K562 (cell line): ENCODE measurements at regions not wholly inside any gene's neighbourhood (a gene's known extent, or its start where the extent isn't known, plus 50 kb on each side); places are given as distances from the start of the nearest gene placed in this dataset.

ENCODE experiments used
- AFF1 ChIP-seq, 2 experiments: fragments of 450-650 bp; IDR thresholded peaks; 2 replicates each; pipeline ENCODE4 v1.6.1; 2018; ENCODE audit warnings: mild to moderate bottlenecking in 2 of 2, low read depth in 1 of 2; ENCODE audit not compliant: partially characterized antibody in 2 of 2
- ARID4B ChIP-seq: sonication (generic); formaldehyde crosslinking; IDR thresholded peaks from 2 replicates; pipeline ENCODE4 v1.8.0; 2022; ENCODE audit warnings: mild to moderate bottlenecking, missing genetic modification reagents
- CSDE1 ChIP-seq, 2 experiments: fragments of 450-650 bp; IDR thresholded peaks; 2 replicates each; pipeline ENCODE4 v1.6.1; 2016; ENCODE audit warnings: mild to moderate bottlenecking in 1 of 2
- ESRRA ChIP-seq: fragments of 450-650 bp; IDR thresholded peaks from 2 replicates; pipeline ENCODE4 v1.6.1; 2014; ENCODE audit warnings: low read depth, mild to moderate bottlenecking, moderate library complexity, borderline replicate concordance
- GTF2B ChIP-seq: IDR thresholded peaks from 2 replicates; pipeline ENCODE4 v1.6.1; 2011; ENCODE audit not compliant: insufficient read length; ENCODE audit errors: extremely low read depth
- JUN ChIP-seq, 2 experiments: sonication (generic) in 1 of 2; formaldehyde crosslinking in 1 of 2; IDR thresholded peaks; 2 replicates each; pipeline versions ENCODE4 v1.6.1 to v1.8.0; 2012 to 2022; ENCODE audit warnings: borderline replicate concordance in 2 of 2, mild to moderate bottlenecking in 2 of 2, improper control_type of control experiment in 1 of 2, low read depth in 1 of 2, low read length in 1 of 2, missing genetic modification reagents in 1 of 2
- KLF10 ChIP-seq: fragments of 250-450 bp; sonication (Bioruptor Pico); IDR thresholded peaks from 2 replicates; pipeline ENCODE4 v1.6.1; 2021; ENCODE audit warnings: matching md5 sums
- MAFG ChIP-seq: fragments of 450-650 bp; conservative IDR thresholded peaks from 2 replicates; pipeline ENCODE4 v1.6.1; 2016; ENCODE audit warnings: missing genetic modification characterization, missing compliant biosample characterization
- MTA1 ChIP-seq: fragments of 450-650 bp; IDR thresholded peaks from 2 replicates; pipeline ENCODE4 v1.6.1; 2017; ENCODE audit warnings: borderline replicate concordance
- NFXL1 ChIP-seq: fragments of 450-650 bp; formaldehyde crosslinking; IDR thresholded peaks from 2 replicates; pipeline ENCODE4 v1.4.0; 2021; ENCODE audit warnings: mild to moderate bottlenecking
- NUFIP1 ChIP-seq: fragments of 450-650 bp; IDR thresholded peaks from 2 replicates; pipeline ENCODE4 v1.6.1; 2018; ENCODE audit not compliant: partially characterized antibody
- PCBP1 ChIP-seq: fragments of 200-400 bp; formaldehyde crosslinking; IDR thresholded peaks from 2 replicates; pipeline ENCODE4 v1.6.1; 2018; ENCODE audit warnings: mild to moderate bottlenecking, low read depth, low read length; ENCODE audit not compliant: poor library complexity, severe bottlenecking
- PML ChIP-seq: IDR thresholded peaks from 2 replicates; pipeline ENCODE4 v1.6.1; 2012; ENCODE audit warnings: low read length, inconsistent platforms
- SAFB2 ChIP-seq: fragments of 200-400 bp; formaldehyde crosslinking; IDR thresholded peaks from 2 replicates; pipeline ENCODE4 v1.6.1; 2018; ENCODE audit warnings: borderline replicate concordance, low read length, low read depth, moderate library complexity; ENCODE audit not compliant: severe bottlenecking
- ZEB2 ChIP-seq: fragments of 450-650 bp; IDR thresholded peaks from 2 replicates; pipeline ENCODE4 v1.6.1; 2016
- ZFX ChIP-seq: sonication (generic); formaldehyde crosslinking; IDR thresholded peaks from 2 replicates; pipeline ENCODE4 v1.8.0; 2022; ENCODE audit warnings: mild to moderate bottlenecking, missing genetic modification reagents, moderate library complexity
- ZNF316 ChIP-seq: fragments of 450-650 bp; IDR thresholded peaks from 2 replicates; pipeline ENCODE4 v1.6.1; 2016

- TF ChIP-seq ESRRA (no peak), PML (no peak), GTF2B (no peak), JUN (IDR thresholded peaks at IDR 0.05; ENCODE audit: borderline replicate concordance, low read depth, low read length) (no peak), JUN (CRISPR knock-in tag; IDR thresholded peaks at IDR 0.05; ENCODE audit: borderline replicate concordance) (peak; percentile 97), KLF10 (CRISPR knock-in tag) (no peak), MAFG (no peak), NUFIP1 (no peak), ZNF316 (no peak), ZEB2 (no peak), NFXL1 (CRISPR knock-in tag) (no peak), ARID4B (CRISPR knock-in tag) (peak; percentile 100), AFF1 (IDR thresholded peaks at IDR 0.05; ENCODE audit: low read depth in 1 of 2, partially characterized antibody in 2 of 2) (peak in 1 of 2 experiments; percentile 97), SAFB2 (no peak), ZFX (CRISPR knock-in tag) (peak; percentile 62), MTA1 (no peak), CSDE1 (IDR thresholded peaks at IDR 0.05) (no peak), PCBP1 (no peak)
These were observed 74.6 kb upstream of the CPLX2 start (continued) for GRCh38 chr5:175796536-175797499.
